ENCODE measurements at regions not wholly inside any gene's neighbourhood (a gene's known extent, or its start where the extent isn't known, plus 50 kb on each side); places are given as distances from the start of the nearest gene placed in this dataset.

DNA sequence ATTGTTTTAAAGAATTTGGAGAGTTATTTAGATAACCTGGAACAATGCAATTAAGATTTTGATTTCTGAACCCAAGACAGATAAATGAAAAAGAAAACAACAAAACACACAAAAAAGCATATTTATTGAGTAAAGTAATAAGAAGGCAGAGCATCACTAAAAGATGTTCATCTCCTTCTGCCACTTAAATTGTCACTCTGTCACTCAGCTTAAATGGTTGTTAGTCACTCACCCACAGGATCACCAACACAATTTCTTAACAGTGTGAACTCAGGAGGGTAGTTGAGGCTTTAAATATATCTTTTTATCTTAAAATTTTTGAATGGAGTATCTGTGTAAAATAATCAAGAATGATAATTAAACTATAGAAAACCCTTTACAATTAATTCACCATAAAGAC, 1215.5 kb upstream of the PCDH20 start:
- no peaks in the 10 kb centered on the region for H3K4me1 ChIP-seq (ENCODE audit: control insufficient read depth, insufficient read depth, low read length)
- intact Hi-C loops (cut with DNase I): no loop called here
- ATAC-seq (no peak), DNase-seq (no peak)
- no peak overlapping the region for H3K27ac ChIP-seq (ENCODE audit: low read length)
- H3K4me3 ChIP-seq (ENCODE audit: low read length): no peak overlapping the region
- H3K27me3 ChIP-seq (ENCODE audit: control insufficient read depth, insufficient read depth): no peaks in the 10 kb centered on the region
- H3K9me3 ChIP-seq (ENCODE audit: control insufficient read depth, low read length): no peaks in the 10 kb centered on the region

- intact Hi-C loops (cut with DNase I): no loop called here
These were observed 1214.0 kb upstream of the PCDH20 start for GRCh38 chr13:62629618-62630017.

DNA sequence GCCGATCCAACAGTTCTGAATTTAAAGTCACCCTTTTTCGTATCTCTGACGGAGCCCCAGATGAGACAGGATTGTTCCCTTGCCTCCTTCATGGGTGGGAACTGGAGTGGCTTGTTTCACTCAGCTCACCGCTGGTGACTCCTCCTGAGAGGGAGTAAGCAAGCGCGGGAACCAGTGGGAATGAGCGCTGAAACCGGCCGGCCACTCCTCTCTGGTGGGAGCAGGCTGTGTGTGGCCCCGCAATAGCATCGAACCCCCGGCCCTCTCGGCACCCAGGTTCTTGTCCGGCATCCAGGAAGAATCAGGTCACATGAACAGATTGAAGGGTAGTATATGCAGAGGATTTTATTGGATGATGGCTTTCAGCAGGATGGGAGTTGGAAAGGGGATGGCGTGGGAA, 1211.6 kb upstream of the PCDH20 start:
- Histone ChIP-seq H3K4me3 (ENCODE audit: low read length) (no peak overlapping the region), H3K9me3 (ENCODE audit: control insufficient read depth, low read length) (peaks cover 1% of the 10 kb centered on the region), H3K27me3 (ENCODE audit: control insufficient read depth, insufficient read depth) (no peaks in the 10 kb centered on the region), H3K4me1 (ENCODE audit: control insufficient read depth, insufficient read depth, low read length) (no peaks in the 10 kb centered on the region), H3K27ac (ENCODE audit: low read length) (no peak overlapping the region)
- intact Hi-C loops (cut with DNase I): no loop called here
- 85% methylated on average over 15 of the region's 15 CpGs for WGBS
- DNase-seq (peak in 1 of 3 donors; percentile 12), ATAC-seq (no peak)

More at GRCh38 chr13:62629618-62630017, 1214.0 kb upstream of the PCDH20 start:
- no peak overlapping the region for H3K4me3 ChIP-seq (ENCODE audit: low read length)
- DNase-seq (no peak), ATAC-seq (no peak)
- H3K27me3 ChIP-seq (ENCODE audit: control insufficient read depth, insufficient read depth): no peaks in the 10 kb centered on the region
- H3K27ac ChIP-seq (ENCODE audit: low read length): no peak overlapping the region
- no peaks in the 10 kb centered on the region for H3K4me1 ChIP-seq (ENCODE audit: control insufficient read depth, insufficient read depth, low read length)
- H3K9me3 ChIP-seq (ENCODE audit: control insufficient read depth, low read length): peaks cover 1% of the 10 kb centered on the region
- WGBS: 61% methylated on average over 3 of the region's 3 CpGs

DNA sequence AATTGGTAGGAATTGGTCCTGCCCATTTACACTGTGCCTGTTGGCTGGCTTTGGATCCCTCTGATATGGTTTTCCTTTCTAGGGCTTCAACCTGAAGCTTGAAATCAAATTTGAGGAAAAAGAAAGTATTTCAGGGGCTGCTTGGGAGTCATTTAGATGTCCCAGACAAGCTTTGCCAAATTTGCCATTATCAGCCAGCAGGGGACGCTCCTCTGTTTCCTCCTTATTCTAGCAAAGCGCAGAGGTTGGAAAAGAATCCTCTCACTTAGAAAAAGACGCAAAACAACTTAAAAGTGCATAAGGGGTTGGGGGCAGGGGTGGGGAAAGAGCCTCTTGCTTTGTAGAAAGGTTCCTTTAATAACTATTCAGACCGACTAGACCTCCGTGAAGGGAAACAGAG, 1211.1 kb upstream of the PCDH20 start:
- no peak overlapping the region for H3K4me3 ChIP-seq (ENCODE audit: low read length)
- DNase-seq (no peak), ATAC-seq (no peak)
- H3K27ac ChIP-seq (ENCODE audit: low read length): no peak overlapping the region
- H3K4me1 ChIP-seq (ENCODE audit: control insufficient read depth, insufficient read depth, low read length): no peaks in the 10 kb centered on the region
- 43% methylated on average over 5 of the region's 5 CpGs for WGBS
- intact Hi-C loops (cut with DNase I): no loop called here
- H3K9me3 ChIP-seq (ENCODE audit: control insufficient read depth, low read length): peaks cover 1% of the 10 kb centered on the region
- H3K27me3 ChIP-seq (ENCODE audit: control insufficient read depth, insufficient read depth): no peaks in the 10 kb centered on the region

DNA sequence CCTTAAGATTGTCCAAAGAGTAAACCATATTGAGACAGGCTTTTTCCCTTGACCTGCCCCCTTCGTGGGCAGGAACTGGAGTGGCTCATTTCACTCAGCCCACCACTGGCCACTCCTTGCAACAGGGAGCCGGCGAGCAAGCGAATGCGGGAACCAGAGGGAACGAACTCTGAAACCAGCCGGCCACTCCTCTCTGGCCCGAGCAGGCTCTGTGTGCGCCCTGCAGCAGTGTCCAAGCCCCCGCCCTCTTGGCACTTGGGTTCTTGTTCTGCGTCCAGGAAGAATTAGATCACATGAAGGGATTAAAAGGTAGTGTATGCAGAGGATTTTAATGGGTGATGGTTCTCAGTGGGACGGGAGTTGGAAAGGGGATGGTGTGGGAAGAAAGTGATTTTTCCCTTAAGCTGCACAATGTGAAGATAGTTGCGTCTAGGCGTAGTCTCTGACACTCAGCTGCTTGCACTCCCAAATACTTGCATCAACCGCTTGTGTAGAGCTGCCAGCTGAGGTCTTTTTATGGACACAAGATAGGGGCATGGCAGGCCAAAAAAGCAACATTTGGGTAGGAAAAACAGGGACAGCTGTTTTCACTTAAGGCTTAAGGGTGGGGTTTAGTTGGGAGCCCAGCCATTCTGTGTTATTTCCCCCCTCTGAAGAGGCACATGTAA, 1209.7 kb upstream of the PCDH20 start:
- peaks cover 1% of the 10 kb centered on the region for H3K9me3 ChIP-seq (ENCODE audit: control insufficient read depth, low read length)
- H3K4me3 ChIP-seq (ENCODE audit: low read length): no peak overlapping the region
- ATAC-seq (no peak), DNase-seq (no peak)
- no peaks in the 10 kb centered on the region for H3K4me1 ChIP-seq (ENCODE audit: control insufficient read depth, insufficient read depth, low read length)
- 85% methylated on average over 15 of the region's 15 CpGs for WGBS
- H3K27me3 ChIP-seq (ENCODE audit: control insufficient read depth, insufficient read depth): no peaks in the 10 kb centered on the region
- intact Hi-C loops (cut with DNase I): no loop called here
- H3K27ac ChIP-seq (ENCODE audit: low read length): no peak overlapping the region

GRCh38 chr13:62613819-62614218, 1198.2 kb upstream of the PCDH20 start:
- Histone ChIP-seq H3K4me3 (ENCODE audit: low read length) (no peak overlapping the region), H3K27ac (ENCODE audit: low read length) (no peak overlapping the region), H3K9me3 (ENCODE audit: control insufficient read depth, low read length) (no peaks in the 10 kb centered on the region), H3K27me3 (ENCODE audit: control insufficient read depth, insufficient read depth) (no peaks in the 10 kb centered on the region), H3K4me1 (ENCODE audit: control insufficient read depth, insufficient read depth, low read length) (no peaks in the 10 kb centered on the region)
- WGBS: 78% methylated on average over 1 of the region's 1 CpG
- intact Hi-C loops (cut with DNase I): no loop called here
- ATAC-seq (no peak), DNase-seq (no peak)

- WGBS: 77% methylated on average over 2 of the region's 2 CpGs
- ATAC-seq (no peak), DNase-seq (peak in 1 of 3 donors; percentile 9)
- Histone ChIP-seq H3K4me3 (ENCODE audit: low read length) (no peak overlapping the region), H3K4me1 (ENCODE audit: control insufficient read depth, insufficient read depth, low read length) (no peaks in the 10 kb centered on the region), H3K27ac (ENCODE audit: low read length) (no peak overlapping the region), H3K9me3 (ENCODE audit: control insufficient read depth, low read length) (no peaks in the 10 kb centered on the region), H3K27me3 (ENCODE audit: control insufficient read depth, insufficient read depth) (no peaks in the 10 kb centered on the region)
- intact Hi-C loops (cut with DNase I): no loop called here
These were observed 1195.7 kb upstream of the PCDH20 start for GRCh38 chr13:62611343-62611742.

GRCh38 chr13:62598708-62599107, 1183.1 kb upstream of the PCDH20 start:
- ATAC-seq (no peak), DNase-seq (no peak)
- Histone ChIP-seq H3K27ac (ENCODE audit: low read length) (no peak overlapping the region), H3K4me1 (ENCODE audit: control insufficient read depth, insufficient read depth, low read length) (no peaks in the 10 kb centered on the region), H3K4me3 (ENCODE audit: low read length) (no peak overlapping the region), H3K27me3 (ENCODE audit: control insufficient read depth, insufficient read depth) (no peaks in the 10 kb centered on the region), H3K9me3 (ENCODE audit: control insufficient read depth, low read length) (no peaks in the 10 kb centered on the region)
- intact Hi-C loops (cut with DNase I): no loop called here
- 52% methylated on average over 5 of the region's 5 CpGs for WGBS

GRCh38 chr13:62595976-62596375, 1180.3 kb upstream of the PCDH20 start:
- intact Hi-C loops (cut with DNase I): no loop called here
- H3K9me3 ChIP-seq (ENCODE audit: control insufficient read depth, low read length): no peaks in the 10 kb centered on the region
- ATAC-seq: no peak

DNA sequence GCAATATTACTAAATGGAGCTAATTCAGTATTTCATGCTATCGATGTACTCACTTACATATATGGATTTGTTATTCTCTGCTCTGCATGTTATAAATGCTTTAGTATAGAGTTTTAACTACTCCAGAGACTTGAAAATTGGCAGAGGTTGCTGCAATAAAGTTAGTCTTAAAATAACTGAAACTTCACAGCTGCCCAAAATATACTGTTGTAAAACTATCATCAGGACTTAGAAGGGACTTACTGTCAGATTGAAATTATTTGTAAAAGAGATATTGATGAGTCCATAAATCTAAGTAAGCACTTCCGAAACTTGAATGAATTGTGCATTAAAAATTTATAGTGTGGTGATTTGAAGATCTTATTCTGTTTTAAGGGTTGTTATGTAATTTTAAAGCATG, 1178.2 kb upstream of the PCDH20 start:
- intact Hi-C loops (cut with DNase I): no loop called here
- H3K27me3 ChIP-seq (ENCODE audit: control insufficient read depth, insufficient read depth): no peaks in the 10 kb centered on the region

More at GRCh38 chr13:62595976-62596375, 1180.3 kb upstream of the PCDH20 start:
- no peaks in the 10 kb centered on the region for H3K4me1 ChIP-seq (ENCODE audit: control insufficient read depth, insufficient read depth, low read length)
- H3K4me3 ChIP-seq (ENCODE audit: low read length): no peak overlapping the region
- DNase-seq: no peak
- H3K27ac ChIP-seq (ENCODE audit: low read length): no peak overlapping the region
- no peaks in the 10 kb centered on the region for H3K27me3 ChIP-seq (ENCODE audit: control insufficient read depth, insufficient read depth)

DNA sequence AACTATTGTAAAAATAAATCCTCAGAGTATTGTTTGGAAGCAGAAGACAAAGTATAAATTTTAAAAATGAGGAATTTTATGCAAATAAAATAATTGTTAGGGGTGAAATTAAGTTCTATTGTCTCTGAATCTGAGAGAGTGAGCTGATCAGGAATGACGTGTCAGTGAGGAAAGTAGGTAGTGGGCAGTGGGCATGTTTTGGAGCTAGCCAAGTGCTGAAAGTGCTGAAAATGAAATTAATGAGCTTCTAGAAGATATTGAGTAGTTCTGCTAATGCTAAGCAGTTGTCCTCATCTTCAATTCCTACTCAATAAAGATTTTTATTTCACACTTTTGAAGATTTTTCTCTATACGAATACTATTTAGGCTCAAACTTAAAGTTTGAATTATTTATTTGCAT, 1167.8 kb upstream of the PCDH20 start:
- intact Hi-C loops (cut with DNase I): no loop called here

More for the DNA sequence above, 1178.2 kb upstream of the PCDH20 start:
- H3K9me3 ChIP-seq (ENCODE audit: control insufficient read depth, low read length): no peaks in the 10 kb centered on the region
- DNase-seq (no peak), ATAC-seq (no peak)
- H3K4me1 ChIP-seq (ENCODE audit: control insufficient read depth, insufficient read depth, low read length): no peaks in the 10 kb centered on the region
- WGBS: 65% methylated on average over 2 of the region's 2 CpGs
- no peak overlapping the region for H3K27ac ChIP-seq (ENCODE audit: low read length)
- no peak overlapping the region for H3K4me3 ChIP-seq (ENCODE audit: low read length)

DNA sequence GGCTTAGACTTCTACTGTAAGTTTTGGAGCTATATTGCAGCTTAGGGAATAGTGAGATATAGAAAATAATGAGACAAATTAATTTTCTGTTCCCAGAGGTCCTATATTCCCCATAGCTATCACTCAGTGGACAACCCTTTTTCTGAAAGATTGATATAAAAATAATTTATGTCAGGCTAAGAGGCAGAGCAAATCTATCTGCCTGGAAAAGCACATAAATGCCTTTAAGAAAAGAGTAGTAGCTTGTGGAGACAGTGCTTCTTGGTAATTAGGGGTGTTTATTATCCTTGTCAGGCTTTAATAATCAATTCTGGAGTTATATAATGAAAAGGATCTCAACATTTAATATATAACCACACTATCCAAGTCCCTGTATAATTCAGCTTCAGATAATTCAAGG, 1162.8 kb upstream of the PCDH20 start:
- Histone ChIP-seq H3K4me3 (ENCODE audit: low read length) (no peak overlapping the region), H3K9me3 (ENCODE audit: control insufficient read depth, low read length) (no peaks in the 10 kb centered on the region), H3K27me3 (ENCODE audit: control insufficient read depth, insufficient read depth) (no peaks in the 10 kb centered on the region), H3K4me1 (ENCODE audit: control insufficient read depth, insufficient read depth, low read length) (no peaks in the 10 kb centered on the region), H3K27ac (ENCODE audit: low read length) (no peak overlapping the region)
- intact Hi-C loops (cut with DNase I): no loop called here
- DNase-seq (no peak), ATAC-seq (no peak)

More for the DNA sequence above, 1167.8 kb upstream of the PCDH20 start:
- no peaks in the 10 kb centered on the region for H3K27me3 ChIP-seq (ENCODE audit: control insufficient read depth, insufficient read depth)
- DNase-seq (no peak), ATAC-seq (no peak)
- H3K4me3 ChIP-seq (ENCODE audit: low read length): no peak overlapping the region
- 64% methylated on average over 2 of the region's 2 CpGs for WGBS
- no peak overlapping the region for H3K27ac ChIP-seq (ENCODE audit: low read length)
- H3K4me1 ChIP-seq (ENCODE audit: control insufficient read depth, insufficient read depth, low read length): no peaks in the 10 kb centered on the region
- H3K9me3 ChIP-seq (ENCODE audit: control insufficient read depth, low read length): no peaks in the 10 kb centered on the region
